HG03066 (cell line): ENCODE measurements at regions not wholly inside any gene's neighbourhood (a gene's known extent, or its start where the extent isn't known, plus 50 kb on each side); places are given as distances from the start of the nearest gene placed in this dataset.
"Not testable (repeated sequence)": the region's sequence is repeated elsewhere in the genome, so short reads cannot be mapped to it uniquely, and the experiment has no call there.

ENCODE experiments used
- ATAC-seq: cut with Tn5 transposase; IDR thresholded peaks from one replicate; pipeline ENCODE4 v1.9.1; 2021; ENCODE audit warnings: low read depth; ENCODE audit not compliant: unreplicated experiment

DNA sequence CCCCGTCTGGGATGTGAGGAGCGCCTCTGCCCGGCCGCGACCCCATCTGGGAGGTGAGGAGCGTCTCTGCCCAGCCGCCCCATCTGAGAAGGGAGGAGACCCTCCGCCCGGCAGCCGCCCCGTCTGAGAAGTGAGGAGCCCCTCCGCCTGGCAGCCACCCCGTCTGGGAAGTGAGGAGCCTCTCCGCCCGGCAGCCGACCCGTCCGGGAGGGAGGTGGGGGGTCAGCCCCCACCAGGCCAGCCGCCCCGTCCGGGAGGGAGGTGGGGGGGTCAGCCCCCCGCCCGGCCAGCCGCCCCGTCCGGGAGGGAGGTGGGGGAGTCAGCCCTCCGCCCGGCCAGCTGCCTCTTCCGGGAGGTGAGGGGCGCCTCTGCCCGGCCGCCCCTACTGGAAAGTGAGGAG, 454.4 kb upstream of the CAMK1G start:
- not testable (repeated sequence) for ATAC-seq

DNA sequence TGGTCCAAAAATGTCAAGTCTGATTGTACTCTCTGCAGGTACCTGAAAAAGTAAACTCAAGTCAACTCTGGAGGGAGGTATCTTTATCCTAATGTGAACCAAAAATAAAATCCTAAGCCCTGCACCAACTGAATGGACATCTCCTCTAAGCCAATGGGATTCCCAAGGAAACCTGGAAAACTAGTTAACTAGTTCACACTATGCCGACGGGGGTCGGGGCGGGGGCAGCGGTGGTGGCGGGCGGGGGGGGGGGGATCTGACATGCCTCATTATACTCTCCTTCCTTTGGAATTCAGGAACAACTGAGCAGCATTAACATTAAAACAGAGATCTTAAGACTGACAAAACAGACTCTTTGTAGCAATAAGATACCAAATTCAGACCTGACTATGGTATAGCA, 452.6 kb upstream of the CAMK1G start:
- no peak for ATAC-seq

DNA sequence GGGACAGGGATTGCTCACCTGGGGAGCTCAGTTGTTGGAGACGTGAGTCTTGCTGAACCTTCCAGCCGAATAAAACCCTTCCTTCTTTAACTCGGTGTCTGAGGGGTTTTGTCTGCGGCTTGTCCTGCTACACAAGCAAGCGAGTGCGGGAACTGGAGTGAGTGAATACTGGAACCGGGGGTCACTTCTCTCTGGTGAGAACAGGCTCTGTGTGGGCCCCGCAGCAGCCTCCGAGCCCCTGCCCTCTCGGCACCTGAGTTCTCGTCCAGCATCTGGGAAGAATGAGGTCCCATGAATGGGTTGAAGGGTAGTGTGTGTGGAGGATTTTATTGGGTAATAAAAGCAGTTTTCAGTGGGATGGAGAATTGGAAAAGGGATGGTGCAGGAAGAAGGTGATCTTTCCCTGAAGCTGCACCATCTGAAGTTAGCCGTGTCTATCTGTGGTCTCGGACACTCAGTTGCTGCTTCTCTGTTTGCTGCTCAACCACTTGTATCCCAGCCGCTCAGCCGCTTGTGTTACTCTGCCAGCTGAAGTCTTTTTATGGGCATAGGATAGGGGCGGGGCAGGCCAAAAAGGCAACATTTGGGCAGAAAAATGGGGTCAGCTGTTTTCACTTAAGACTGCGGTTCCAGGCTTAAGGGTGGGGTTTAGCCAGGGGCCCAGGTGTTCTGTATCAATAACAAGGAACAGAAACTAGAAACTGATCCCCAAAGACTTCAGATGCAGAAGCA, 450.6 kb upstream of the CAMK1G start:
- no peak for ATAC-seq

DNA sequence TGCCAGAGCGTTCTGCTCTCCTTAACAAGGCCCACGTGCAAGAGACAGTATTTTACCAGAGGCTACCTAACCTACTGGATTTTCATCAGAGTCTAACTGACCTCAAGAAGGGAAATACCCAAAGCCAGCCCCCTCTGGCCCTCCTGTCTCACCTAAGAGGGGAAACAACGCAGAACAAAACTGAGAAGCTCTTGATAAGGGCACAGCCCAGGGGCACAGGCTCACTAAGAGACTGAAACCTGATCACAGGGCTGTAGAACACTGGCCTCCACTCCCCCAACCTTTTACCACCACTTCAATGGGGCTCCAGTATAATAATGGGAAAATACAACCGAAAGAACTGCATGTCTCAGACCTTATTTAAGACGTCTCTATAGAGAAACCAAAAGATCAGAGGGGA, 449.5 kb upstream of the CAMK1G start:
- no peak for ATAC-seq

DNA sequence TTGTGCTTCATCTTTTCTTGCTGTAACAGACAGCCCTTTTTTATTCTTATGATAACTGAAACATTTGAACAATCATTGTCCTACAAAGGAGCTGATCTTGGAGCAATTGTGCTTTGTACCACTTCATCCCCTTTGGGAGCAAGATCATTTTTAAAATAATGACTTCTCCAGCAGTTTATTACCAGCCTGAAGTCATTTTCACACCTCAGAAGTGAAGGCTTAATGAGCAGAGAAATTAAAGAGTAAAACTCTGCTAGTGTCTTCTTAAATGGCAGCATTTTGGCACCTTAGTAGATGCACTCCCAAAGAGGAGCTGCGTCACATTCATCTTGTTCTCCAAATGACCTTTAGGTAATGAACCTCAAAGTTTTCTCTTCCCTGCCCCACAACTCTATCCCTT, 439.6 kb upstream of the CAMK1G start:
- no peak for ATAC-seq

DNA sequence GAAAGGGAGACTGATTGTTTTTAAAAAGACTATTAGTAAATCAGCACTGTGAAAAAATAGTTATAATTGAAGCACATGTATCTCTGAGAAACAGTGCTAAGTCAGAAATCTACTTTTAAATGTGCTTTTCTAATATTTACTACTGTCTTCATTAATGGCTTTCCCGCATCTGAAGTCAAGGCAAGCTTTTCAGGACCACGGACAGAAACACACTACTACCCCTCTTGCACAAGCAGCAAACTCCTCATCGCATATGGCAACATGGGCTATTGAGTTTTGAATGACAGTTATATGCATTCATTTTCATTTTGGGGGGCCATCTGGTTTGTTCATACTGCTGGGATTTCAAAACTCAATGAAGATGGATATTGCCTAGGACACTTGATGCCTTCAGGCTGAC, 433.4 kb upstream of the CAMK1G start:
- no peak for ATAC-seq

DNA sequence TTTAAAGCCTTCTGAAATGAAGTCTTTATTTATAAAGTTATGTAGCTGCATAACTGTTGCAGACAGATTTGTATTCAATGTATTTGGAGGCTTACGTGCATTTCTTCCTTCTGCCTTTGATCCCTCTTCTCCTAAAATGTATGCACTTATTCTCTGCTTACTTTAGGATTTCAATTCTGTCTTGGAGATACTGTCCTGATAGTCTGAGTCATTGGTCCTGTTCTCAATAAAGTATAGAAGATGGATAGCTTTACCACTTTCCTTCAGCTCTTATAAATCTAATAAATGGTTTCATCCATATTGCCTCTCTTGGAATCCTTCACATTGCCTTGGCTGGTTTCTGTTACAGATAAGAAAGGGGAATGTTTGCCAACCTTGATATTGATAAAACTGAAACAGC, 430.1 kb upstream of the CAMK1G start:
- ATAC-seq, result no peak

DNA sequence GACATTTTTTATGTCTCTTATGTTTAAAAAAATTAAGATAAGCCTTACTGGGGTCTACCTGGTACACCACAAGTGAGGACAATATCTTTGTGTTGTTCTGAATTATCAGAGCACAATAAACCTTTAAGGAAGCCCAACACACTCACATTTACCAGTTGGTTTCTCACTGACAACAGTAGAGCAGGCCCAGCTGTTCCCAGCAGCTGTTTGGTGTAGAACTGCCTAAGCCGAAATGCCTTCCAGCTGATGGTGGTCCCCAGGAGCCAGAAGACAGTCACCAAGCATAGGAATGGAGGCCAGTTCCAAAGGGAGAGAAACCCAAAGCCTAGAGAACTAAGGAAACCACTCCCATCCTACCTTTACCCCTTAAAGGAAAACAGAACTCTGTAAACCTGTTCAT, 428.6 kb upstream of the CAMK1G start:
- no peak for ATAC-seq

DNA sequence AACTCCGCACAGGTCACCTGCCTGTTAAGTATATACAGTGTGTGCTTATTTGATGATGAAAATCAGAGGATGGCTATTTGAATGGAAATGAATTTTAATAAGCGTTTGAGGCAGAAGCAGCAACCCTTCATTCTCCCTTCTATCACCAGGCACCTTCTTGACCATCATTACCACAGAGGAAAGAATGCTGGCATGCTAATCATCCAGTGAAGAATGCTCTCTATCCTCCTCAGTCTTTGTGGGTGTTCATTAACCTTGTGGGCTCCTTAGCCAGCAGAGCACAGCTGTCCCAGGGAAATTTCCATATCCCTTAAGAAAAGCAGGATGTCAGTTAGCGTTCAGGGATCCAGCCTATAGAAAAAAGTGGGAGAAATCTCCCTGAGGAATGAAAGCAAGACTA, 428.0 kb upstream of the CAMK1G start:
- ATAC-seq, result no peak

DNA sequence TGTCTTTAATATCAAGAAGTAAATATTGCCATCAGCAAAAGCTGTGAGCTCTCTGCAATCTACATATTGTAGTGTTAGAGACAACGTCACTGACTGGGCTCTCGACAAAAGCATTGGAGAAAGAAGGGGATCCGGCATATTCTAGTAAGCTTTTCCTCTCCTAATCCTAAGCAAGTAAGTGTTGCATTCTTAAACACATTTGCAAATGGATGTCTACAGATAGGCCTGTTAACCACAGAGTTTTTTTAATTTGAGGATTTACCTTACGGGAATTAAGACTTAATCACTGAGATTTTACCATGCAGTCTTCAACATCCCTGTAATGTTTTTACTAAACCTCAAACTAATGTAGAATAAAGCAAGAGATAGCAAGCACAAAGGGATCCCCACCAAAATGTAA, 426.5 kb upstream of the CAMK1G start:
- ATAC-seq, result no peak

DNA sequence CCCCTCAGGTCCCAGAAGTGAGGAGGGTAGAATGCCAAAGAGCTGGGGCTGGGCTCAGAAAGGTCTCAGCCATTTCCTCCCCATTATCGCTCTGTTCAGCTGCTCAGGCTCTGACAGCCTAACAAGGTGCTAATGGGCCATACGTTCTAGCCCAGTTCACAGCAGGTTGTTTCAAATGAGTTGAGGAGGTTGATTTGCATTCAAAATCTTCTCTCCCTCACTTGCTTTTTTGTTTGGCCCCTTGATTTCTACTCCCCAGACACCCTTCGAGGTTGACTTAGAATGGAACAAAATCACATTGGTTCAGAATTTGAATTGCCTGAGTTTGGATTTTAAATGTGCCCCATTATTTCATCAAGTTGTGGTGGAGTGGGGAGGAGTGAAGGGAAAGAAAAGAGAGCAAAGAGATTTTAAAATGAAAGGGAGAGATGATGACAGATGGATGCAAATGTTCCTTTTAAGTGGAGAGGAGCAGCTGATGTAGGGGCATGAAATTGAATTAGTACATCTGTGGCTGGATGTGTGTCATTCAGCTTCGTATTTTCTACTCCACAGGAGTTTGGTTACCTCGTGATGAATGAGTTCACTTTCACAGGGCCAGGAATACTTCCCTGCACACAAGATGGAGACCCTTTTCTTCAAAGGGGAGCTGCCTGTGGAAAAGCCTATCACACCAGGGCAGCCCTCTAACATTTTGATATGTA, 425.8 kb upstream of the CAMK1G start:
- no peak for ATAC-seq

DNA sequence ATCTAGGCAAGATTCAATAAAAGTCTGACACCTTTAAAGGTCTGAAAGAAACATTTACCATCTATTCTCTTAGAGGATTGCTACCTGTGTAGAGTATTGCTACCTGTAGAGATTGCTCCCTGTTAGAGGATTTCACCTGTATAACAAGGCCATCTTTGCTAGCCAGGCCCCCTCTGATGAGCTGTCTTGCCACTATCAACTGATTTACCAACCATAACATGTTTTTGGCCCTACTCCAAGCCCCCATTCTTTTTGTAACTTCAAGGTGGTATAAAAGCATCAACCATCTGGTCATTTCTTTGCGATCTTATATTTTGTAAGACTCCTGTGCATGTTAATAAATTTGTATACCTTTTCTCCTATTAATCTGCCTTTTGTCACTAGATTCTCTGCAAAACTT, 424.7 kb upstream of the CAMK1G start:
- ATAC-seq, result no peak

DNA sequence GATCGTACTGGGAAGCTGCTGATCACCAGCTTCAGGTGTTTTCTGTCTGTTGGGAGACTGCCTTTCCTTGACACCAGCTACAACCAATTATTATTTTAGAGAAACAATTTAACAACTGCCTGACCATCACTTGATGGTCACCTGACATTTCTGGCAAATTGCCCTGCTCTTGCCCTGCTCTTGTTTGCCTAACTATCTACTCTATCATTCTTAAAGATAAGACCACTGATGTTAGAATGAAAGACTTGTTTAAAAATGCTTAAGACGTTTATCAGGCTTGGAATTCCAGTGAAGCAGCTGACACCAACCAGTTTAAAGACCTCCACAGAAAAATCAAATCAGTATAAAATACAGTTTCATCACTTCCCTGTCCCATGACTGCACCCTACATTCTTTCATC, 423.3 kb upstream of the CAMK1G start:
- no peak for ATAC-seq

DNA sequence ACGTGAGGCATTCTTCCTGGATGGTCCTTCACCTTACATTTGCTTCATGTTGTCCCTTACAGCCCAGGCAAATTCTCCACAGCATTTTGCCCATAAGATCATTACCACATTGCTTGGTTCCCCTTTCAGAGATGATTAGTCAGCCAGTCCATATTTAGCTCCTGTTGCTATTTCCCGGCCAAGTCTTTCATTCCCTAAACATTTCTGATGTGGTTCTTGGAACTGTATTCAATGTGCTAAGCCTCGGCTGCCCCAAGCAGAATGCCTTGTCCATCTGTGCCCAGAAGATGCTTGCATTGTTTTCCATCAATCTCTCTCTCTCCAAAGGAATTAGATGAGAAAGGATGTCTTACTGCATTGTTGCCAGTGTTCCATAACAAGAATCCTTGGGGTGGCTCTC, 420.9 kb upstream of the CAMK1G start:
- no peak for ATAC-seq

DNA sequence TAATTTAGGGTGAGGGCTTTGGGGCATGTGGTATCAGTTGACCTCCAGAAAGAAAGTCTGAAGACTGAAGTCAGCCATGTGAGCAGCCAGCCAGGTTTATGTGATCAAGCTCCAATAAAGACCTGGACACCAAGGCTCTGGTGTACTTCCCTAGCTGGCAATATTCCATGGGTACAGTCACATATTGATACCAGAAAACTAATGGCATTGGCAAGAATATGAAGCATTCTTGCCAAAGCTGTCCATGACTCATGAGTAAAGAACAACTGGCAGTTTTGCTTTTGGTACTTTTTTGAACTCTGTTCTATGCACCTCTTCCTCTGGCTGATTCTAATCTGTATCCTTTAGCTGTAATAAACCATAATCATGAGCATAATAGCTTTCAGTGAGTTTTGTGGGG, 415.3 kb upstream of the CAMK1G start:
- no peak for ATAC-seq

DNA sequence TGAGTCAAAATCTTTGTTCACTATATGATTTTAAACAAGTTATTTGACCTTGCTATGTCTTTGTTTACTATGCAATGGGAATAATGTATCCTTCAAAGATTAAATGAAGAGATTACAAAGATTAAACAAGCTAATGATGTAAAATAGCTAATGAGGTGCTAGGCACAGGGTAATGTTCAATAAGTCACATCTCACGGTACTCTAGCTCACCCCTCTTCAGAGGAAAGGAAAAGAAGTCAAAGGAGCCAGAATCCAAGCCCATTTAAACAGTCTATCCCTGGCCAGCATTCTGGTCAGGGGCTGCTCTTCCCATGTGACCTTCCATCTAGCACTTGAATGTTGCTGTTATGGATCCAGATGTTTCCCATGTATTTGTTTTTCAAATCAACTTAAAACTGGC, 412.4 kb upstream of the CAMK1G start:
- ATAC-seq, result no peak

DNA sequence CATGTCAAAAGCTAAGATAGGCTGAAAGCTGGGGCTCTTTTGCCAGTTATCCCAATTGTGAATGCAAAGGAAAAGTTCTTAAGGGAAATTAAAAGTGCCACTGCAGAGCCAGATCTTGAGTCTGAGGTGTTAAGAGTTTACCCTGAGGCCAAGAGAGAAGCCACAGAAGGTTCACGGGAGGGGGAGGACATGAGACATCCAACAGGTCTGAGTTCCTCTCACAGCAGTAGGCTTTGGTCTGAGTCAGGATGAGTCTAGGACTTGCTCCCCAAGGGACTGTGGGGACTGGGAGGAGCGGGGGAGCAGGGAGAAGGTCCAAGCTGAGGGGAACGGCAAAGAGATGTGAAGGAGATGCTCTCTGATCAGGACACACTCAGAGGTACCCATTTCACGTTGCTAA, 411.2 kb upstream of the CAMK1G start:
- ATAC-seq, result no peak

DNA sequence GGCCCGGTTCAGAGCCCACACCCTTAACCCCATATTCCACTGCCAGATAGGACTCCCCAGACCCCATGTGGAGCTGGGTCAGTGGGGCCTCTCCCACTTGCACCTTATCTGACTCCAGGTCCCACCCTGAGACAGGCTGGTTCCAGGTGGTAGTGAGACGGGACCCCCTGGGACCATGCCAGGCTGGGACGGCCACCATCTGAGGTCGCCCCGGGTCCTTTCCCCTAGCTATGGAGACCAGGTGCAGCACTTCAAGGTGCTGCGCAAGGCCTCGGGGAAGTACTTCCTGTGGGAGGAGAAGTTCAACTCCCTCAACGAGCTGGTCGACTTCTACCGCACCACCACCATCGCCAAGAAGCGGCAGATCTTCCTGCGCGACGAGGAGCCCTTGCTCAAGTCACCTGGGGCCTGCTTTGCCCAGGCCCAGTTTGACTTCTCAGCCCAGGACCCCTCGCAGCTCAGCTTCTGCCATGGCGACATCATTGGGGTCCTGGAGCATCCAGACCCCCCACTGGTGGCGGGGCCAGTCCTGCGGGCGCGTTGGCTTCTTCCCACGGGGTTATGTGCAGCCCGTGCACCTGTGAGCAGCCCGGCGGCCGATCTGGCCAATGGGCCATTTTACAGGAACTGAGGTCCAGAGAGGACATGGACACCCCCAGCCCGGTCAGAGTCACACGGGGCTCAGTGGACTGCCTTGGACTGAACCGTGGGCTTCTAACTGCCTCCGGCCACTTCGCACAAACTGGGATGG, 410.5 kb upstream of the CAMK1G start:
- not testable (repeated sequence) for ATAC-seq

DNA sequence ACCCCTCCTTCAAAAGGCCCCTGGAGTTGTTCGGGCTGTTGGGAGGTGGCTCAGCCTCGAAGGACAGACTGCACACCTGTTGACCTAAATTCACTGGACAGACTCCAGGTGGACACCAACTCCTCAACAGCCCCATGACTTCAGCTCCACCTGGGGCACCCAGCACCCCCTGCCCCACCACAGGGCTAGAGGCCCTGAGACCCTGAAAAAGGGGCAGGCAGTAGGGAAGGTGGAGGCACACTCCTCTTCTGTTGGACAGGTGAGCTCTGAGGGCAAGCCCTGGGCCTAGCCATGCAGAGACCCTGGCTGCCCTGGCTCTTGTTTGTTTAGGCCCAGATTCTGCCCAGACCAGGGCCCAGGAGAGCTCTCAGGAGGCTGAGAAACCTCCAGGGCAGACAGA, 409.7 kb upstream of the CAMK1G start:
- not testable (repeated sequence) for ATAC-seq

DNA sequence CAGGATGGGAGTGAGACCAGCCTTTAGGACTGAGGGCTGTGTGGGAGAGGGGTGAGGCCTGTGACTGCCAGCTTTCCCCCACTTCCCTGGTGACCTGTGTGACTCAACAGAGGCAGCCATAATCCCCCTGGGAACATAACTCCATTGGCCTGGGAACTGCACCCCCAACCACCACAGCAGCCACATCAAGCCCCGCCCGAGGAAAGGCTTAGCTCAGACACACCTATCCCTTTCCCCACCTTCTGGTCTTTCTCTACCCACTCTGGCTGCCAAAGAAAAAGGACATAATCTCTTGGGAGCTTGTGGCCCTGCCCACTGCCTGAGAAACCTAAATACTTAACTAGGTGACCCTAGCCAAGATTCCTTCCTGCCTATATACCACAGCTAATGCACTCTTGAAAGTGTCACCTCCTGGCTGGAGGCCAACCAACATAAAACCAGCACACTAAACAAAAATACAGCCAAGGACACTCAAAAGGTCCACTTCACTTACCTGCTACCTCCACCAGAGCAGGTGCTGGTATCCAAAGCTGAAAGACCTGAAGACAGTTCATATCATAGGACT, 406.6 kb upstream of the CAMK1G start:
- no peak for ATAC-seq

DNA sequence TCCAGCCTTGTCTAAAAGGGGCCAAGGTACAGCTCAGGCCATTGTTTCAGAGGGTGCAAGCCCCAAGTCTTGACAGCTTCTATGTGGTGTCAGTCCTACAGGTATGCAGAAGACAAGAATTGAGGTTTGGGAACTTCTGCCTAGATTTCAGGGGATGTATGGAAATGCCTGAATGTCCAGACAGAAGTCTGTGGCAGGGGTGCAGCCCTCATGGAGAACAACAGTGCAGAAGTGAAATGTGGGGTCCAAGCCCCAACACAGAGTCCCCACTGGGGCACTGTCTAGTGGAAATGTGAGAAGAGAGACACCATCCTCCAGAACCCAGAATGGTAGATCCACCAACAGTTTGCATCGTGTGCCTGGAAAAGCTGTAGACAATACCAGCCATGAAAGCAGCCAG, 400.3 kb upstream of the CAMK1G start:
- no peak for ATAC-seq
